Right ventricle myocardium superior (tissue), 1 donor: ENCODE measurements at regions not wholly inside any gene's neighbourhood (a gene's known extent, or its start where the extent isn't known, plus 50 kb on each side); places are given as distances from the start of the nearest gene placed in this dataset.
A peak's percentile ranks its signal among the peaks of the same experiment; 100 is the strongest.
"Not testable (repeated sequence)": the region's sequence is repeated elsewhere in the genome, so short reads cannot be mapped to it uniquely, and the experiment has no call there.

ENCODE experiments used
- ATAC-seq: fragments of 200-7000 bp; cut with Tn5 transposase; one replicate; pipeline ENCODE4 v1.9.1; 2020; ENCODE audit warnings: mild to moderate bottlenecking; ENCODE audit not compliant: poor library complexity
- DNase-seq: peaks from one replicate; pipeline ENCODE4 v3.0.0-alpha.2; 2020
- intact Hi-C: fragments of 100-400 bp; cut with DNase I; formaldehyde crosslinking; loops from one replicate; pipeline ENCODE4 v1.11.2; 2022
- donor health status: DM: no; HTN: yes; CAD: no; lungs with severe emphysema.

DNA sequence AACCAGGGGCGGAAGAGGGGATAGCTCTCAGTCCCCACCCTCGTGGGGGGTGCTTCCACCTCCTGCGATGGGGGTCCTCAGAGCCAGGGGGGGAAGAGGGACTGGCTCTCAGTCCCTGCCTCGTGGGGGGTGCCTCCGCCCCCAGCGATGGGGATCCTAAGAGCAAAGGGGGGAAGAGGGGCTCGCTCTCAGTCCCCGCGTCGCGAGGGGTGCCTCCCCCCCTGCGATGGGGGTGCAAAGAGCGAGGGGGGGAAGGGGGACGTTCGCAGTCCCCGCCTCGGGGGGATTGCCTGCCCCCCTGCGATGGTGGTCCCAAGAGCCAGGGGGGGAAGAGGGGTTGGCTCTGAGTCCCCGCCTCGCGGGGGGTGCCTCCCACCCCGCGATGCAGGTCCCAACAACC lies 159.9 kb downstream of the ATP6V0E2 start:
- DNase-seq, ATAC-seq, intact Hi-C loops: not testable (repeated sequence)

- DNase-seq, intact Hi-C loops, ATAC-seq: not testable (repeated sequence)
Observed at GRCh38 chr7:150035769-150036168, 162.0 kb downstream of the ATP6V0E2 start.

- DNase-seq, ATAC-seq, intact Hi-C loops: not testable (repeated sequence)
Observed at GRCh38 chr7:150039061-150039460, 165.3 kb downstream of the ATP6V0E2 start.

DNA sequence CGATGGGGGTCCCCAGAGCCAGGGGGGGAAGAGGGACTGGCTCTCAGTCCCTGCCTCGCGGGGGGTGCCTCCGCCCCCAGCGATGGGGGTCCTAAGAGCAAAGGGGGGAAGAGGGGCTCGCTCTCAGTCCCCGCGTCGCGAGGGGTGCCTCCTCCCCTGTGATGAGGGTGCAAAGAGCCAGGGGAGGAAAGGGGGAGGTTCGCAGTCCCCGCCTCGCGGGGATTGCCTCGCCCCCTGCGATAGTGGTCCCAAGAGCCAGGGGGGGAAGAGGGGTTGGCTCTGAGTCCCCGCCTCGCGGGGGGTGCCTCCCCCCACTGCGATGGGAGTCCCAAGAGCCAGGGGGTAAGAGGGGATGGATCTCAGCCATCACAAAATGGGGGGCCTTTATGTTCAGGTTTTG lies 168.5 kb downstream of the ATP6V0E2 start:
- DNase-seq, ATAC-seq, intact Hi-C loops: not testable (repeated sequence)

DNA sequence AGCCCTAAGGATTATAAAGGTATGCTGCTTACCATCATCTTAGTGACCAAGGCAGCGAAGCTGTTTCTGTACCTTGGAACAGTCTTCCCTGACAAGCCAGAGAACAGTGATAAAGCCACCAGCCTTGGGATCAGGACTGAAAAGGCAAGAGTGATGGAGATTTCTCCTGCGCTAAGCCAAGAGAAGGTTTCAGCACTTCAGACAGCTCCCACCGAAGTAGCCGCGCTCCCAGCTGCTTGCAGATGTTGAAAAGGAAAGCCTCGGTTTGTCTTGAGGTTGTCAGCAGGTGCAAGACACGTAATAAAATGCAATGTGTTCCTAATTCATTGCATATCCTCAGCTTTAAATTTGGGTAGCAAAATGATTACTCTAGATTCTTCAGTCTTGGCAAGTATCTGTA lies 171.0 kb downstream of the ATP6V0E2 start:
- intact Hi-C loops, ATAC-seq, DNase-seq: not testable (repeated sequence)

GRCh38 chr7:150045596-150045995 lies 171.8 kb downstream of the ATP6V0E2 start:
- DNase-seq, ATAC-seq, intact Hi-C loops: not testable (repeated sequence)

- ATAC-seq, DNase-seq, intact Hi-C loops: not testable (repeated sequence)
Observed at GRCh38 chr7:150046290-150047194, 172.8 kb downstream of the ATP6V0E2 start.

GRCh38 chr7:150047329-150047728 lies 173.6 kb downstream of the ATP6V0E2 start:
- intact Hi-C loops = not testable (repeated sequence)
- peak; percentile 48 for DNase-seq
- ATAC-seq = peak; percentile 15

GRCh38 chr7:150047772-150048171 lies 174.0 kb downstream of the ATP6V0E2 start:
- DNase-seq, intact Hi-C loops, ATAC-seq: not testable (repeated sequence)

DNA sequence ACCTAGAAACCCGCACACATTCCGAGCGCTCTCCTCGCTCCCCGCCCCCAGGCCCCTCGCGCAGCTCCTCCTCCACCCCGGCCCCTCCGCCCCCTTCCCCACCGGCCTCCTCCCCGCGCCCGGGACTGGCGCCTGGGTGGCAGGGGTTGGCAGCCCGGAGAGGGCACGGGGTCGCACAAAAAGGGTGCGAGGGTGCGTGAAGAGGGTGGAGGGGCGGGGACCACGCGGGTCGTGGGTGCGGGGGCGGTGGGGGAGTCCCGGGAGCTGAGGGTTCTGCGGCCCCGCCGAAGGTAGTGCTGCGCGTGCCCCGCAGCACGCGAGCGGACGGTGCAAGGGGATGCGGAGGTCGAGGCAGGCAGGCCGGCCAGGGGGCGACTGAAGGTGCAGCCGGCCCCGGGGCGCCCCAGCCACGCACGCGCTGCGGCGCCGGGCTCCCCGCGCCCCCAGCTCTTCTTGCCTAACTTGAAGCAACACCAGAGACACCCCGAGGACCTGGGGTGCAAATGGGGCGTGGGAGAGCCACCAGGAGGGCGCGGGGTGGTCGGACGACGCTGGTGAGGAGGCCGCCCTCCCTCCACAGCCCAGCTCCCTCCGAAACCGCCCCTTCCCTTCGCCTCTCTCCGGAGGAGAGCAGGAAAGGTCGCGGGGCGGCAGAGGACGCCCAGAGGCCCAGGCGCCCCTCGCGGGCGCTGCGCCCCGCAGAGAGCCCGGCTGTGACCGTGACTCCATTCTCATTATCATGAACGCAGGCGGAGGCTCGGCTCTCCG lies 174.7 kb downstream of the ATP6V0E2 start:
- DNase-seq, intact Hi-C loops: not testable (repeated sequence)
- ATAC-seq = peak; percentile 71

- ATAC-seq (peak; percentile 95), DNase-seq (peak; percentile 64)
- intact Hi-C loops = not testable (repeated sequence)
Observed at GRCh38 chr7:150049012-150049655, 175.4 kb downstream of the ATP6V0E2 start.

DNA sequence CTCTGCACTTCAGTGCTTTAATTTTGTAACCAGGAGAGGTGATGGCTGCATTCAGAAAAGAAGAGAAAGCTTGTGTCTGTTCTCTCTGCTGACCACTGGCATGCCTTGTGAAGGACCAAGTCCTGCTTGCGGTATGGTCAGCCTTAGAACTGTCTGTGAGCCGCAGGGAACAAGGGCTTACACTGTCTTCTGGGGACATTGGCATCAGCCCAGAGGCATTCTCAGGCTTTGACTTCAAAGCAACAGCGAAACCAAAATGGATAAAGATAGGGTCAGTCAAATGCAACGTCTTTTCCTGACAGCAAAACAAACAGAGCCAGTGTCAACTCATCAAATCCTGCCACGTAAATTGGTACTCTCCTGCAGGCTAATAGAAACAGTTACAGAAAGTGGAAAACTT lies 179.6 kb downstream of the ATP6V0E2 start:
- DNase-seq, intact Hi-C loops, ATAC-seq: not testable (repeated sequence)

DNA sequence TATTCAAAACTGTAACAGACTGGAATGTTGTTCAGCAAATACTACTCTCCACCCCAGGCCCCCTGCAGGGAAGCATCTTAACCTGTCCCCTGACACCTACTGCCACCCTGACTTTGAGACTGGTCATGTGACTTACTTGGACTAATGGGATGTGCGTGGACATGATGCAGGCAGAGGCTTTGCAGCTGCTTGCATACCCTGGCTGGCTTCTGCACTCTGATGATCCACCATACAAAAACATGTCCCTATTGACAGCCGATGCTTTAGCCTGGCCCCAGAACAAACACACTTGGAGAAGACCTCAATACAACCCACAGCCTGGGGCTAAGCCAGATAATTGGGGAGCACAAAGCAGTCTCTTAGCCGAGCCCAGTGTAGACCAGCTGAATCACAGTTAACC lies 180.5 kb downstream of the ATP6V0E2 start:
- intact Hi-C loops, ATAC-seq, DNase-seq: not testable (repeated sequence)

- DNase-seq (peak; percentile 91), ATAC-seq (peak; percentile 99)
- intact Hi-C loops = not testable (repeated sequence)
Observed at GRCh38 chr7:150060259-150061221, 186.8 kb downstream of the ATP6V0E2 start.

GRCh38 chr7:150063195-150063594 lies 189.4 kb downstream of the ATP6V0E2 start:
- intact Hi-C loops, DNase-seq, ATAC-seq: not testable (repeated sequence)

GRCh38 chr7:150069555-150070313 lies 196.0 kb downstream of the ATP6V0E2 start:
- intact Hi-C loops, DNase-seq, ATAC-seq: not testable (repeated sequence)

- intact Hi-C loops, ATAC-seq, DNase-seq: not testable (repeated sequence)
Observed at GRCh38 chr7:150077543-150077942, 203.8 kb downstream of the ATP6V0E2 start.
